HG03097 (cell line): ENCODE measurements at regions not wholly inside any gene's neighbourhood (a gene's known extent, or its start where the extent isn't known, plus 50 kb on each side); places are given as distances from the start of the nearest gene placed in this dataset.

Experiments used
- ATAC-seq: cut with Tn5 transposase; IDR thresholded peaks from one replicate; pipeline ENCODE4 v1.9.1; 2021; ENCODE audit not compliant: unreplicated experiment, low FRiP score

- ATAC-seq, result no peak
Measured at GRCh38 chr12:42705863-42706262, 116.3 kb upstream of the PRICKLE1 start.

DNA sequence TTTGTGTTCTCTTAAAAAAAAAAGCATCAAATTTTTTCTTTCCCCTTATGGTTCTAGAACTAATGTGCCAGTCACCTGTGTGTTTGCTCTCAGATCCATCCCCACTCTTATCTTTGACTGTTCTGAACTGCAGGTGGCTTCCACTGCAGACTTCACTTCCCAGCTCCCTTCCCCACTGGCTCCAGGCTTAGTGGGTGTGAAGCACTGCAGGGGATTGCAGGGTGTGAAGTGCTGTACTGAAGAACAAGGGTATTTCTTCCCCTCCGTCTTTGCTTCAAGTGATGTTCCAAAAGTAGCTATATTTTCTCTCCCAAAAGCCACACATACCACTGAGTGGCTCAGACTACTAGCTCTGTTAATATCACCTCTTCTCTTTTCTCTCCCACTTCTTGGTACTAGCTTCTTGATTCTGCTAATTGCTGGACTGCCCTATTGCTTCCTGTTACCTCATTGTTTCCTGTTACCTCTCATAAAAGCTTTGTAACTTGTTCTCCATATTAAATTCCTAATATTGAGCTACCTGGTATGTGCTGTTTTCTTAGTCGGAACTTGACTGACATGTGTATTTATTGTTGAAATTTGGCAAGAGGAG lies 115.4 kb upstream of the PRICKLE1 start:
- no peak for ATAC-seq

DNA sequence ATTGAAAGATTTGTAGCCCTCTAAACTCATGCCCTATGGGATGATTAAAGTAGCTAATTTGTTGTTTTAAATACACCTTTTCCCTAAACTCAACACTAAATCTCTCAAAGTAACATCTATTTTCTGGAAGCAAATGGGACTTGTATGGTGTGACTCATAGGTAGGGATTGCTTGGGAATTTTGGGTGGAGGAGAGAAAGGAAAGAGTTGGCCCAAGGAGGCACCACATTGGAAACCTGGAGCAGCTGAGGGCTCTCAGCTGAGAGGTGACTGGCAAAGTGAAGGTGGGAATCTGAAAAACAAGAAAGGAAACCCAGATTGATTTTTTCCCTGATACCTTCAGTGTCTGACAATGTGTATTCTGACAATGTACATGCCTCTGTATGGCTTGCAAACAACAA lies 114.8 kb upstream of the PRICKLE1 start:
- ATAC-seq, result no peak

- ATAC-seq, result no peak
Measured at GRCh38 chr12:42701084-42701483, 111.5 kb upstream of the PRICKLE1 start.

DNA sequence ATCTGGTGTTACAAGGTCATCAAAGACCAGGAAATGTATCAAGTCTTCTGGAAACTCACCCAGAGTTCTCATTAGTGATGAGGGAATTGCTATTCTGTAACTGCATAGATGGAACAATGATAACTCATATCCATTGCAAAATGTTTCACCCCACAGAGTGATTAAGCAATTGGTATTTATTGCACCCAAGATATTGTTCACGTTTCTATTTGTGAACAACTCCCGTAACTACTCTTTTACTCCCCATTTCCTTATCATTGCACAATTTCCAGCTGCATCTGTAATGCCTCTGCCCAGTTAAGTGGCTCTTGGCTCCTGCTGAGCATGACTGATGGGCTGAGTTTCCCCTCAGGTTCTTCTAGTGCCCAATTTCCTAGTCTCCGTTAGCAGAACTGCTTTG lies 108.7 kb upstream of the PRICKLE1 start:
- ATAC-seq, result no peak

DNA sequence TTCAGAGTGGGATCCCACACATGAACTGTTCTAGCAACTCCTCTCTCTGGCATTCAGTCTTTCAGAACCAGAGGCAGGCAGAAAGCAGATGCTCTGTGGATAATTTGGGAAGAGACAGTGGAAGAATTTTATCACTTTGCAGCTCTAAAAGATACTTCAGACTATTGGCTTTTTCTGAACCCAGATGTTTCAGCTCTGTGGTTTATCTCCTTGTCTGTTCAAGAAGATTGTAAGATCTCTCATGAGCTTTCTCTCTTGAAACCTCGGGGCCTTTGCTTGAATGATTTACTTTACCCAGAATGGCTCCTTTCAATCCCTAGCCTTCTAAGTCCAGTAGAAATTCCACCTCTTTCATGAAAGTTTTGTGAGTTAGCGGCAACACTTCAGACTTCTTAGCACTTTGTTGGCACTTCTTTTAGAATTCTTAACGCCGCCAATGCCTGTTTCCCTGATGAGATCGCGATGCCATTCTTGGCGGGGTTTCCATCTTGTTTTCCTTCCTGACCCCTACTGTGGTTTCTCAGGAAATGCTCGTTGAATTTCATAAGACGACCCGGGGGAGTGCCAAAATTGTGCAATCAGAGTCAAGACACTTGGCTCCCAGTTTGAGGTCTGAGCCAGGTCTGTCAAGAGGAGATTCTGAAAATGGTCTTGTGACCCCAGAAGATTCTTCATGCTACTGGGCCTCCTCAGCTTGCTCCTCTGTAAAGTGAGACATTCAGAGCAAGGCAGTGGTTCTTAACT lies 107.0 kb upstream of the PRICKLE1 start:
- no peak for ATAC-seq

DNA sequence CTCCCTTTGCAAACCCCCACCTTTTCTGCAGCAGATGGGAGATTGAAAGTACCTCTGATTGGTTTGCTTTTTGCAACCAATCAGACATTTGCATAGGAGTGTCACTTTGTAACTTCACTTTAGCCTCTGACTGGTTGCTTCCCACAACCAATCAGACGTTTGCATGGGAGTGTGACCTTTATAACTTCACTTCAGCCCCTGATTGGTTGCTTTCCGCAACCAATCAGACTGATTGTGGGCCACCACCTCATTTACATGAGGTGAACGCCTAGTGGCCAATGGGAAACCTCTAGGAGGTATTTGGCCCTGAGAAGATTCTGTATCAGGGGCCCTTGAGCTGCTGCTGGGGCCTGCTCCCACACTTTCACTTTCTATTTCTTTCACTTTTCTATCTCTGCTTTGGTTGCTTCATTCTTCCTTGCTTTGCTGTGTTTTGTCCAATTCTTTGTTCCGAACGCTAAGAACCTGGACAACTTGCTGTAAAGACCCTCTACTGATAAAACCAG lies 106.0 kb upstream of the PRICKLE1 start:
- ATAC-seq, result no peak

- no peak for ATAC-seq
Measured at GRCh38 chr12:42692749-42693148, 103.2 kb upstream of the PRICKLE1 start.

- no peak for ATAC-seq
Measured at GRCh38 chr12:42691991-42692557, 102.5 kb upstream of the PRICKLE1 start.

DNA sequence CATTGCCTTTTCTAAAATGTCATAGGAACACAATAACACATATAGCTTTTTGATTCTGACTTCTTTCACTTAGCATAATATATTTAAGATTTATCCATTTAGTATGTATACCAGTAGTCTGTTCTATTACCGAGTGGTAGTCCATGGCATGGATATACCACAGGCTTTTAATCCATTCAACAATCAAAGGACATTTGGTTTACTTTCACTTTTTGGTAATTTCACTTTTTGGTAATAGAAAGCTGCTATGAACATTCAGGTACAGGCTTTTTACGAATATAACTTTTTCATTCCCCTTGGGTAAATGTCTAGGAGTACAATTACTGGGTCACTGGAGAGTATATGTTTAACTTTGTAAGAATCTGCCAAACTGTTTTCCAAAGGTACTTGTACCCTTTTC lies 100.7 kb upstream of the PRICKLE1 start:
- ATAC-seq, result no peak

GRCh38 chr12:42689699-42690098 lies 100.2 kb upstream of the PRICKLE1 start:
- ATAC-seq, result no peak

GRCh38 chr12:42686514-42687172 lies 97.1 kb upstream of the PRICKLE1 start:
- ATAC-seq, result no peak

GRCh38 chr12:42684802-42685071 lies 95.2 kb upstream of the PRICKLE1 start:
- ATAC-seq, result no peak

- ATAC-seq, result no peak
Measured at GRCh38 chr12:42683933-42684801, 94.6 kb upstream of the PRICKLE1 start.

DNA sequence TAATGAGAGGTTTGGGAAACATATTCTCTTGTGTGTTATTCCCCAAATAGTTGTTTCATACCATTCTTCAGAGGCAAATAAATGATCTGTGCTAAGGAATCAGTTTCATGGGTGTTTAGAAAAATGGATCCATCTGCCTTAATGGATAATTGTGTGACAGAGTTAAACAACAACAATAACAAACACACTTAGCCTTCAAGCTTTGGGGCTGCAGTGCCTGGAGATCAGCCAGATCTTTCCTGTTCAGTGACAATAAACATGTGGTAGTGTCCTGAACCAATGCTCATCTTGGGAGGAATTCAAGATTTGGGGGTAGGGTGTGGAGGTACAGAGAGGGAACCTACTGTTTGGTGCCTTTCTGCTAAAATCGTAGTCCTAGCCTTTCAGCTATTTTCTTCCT lies 93.7 kb upstream of the PRICKLE1 start:
- ATAC-seq, result no peak

GRCh38 chr12:42679466-42679865 lies 89.9 kb upstream of the PRICKLE1 start:
- no peak for ATAC-seq

DNA sequence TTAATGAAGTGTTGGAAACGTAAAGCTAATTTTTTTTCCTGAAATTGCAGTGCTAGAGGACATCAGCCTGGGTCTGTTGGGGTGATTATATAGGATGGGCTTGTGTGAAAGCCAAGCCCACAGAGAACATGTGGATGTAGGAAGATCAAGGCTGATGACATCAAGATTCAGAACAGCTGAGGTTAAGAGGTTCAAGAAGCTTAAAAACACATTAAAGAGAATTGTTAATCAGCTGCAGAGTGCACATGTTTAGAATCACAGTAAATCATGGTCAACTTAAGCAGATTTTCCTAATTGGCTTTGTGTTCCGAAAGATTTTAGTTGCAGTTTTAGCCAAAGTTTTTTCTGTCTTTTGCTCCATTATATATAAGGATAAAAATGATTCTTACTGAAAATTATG lies 87.9 kb upstream of the PRICKLE1 start:
- no peak for ATAC-seq

GRCh38 chr12:42673535-42673934 lies 84.0 kb upstream of the PRICKLE1 start:
- no peak for ATAC-seq

GRCh38 chr12:42670719-42671118 lies 81.2 kb upstream of the PRICKLE1 start:
- no peak for ATAC-seq

GRCh38 chr12:42669553-42669952 lies 80.0 kb upstream of the PRICKLE1 start:
- no peak for ATAC-seq
